HG02763 (cell line): ENCODE measurements at regions not wholly inside any gene's neighbourhood (a gene's known extent, or its start where the extent isn't known, plus 50 kb on each side); places are given as distances from the start of the nearest gene placed in this dataset.

Experiments
- ATAC-seq: cut with Tn5 transposase; IDR thresholded peaks from one replicate; pipeline ENCODE4 v1.9.1; 2021; ENCODE audit warnings: mild to moderate bottlenecking, moderate library complexity; ENCODE audit not compliant: unreplicated experiment

DNA sequence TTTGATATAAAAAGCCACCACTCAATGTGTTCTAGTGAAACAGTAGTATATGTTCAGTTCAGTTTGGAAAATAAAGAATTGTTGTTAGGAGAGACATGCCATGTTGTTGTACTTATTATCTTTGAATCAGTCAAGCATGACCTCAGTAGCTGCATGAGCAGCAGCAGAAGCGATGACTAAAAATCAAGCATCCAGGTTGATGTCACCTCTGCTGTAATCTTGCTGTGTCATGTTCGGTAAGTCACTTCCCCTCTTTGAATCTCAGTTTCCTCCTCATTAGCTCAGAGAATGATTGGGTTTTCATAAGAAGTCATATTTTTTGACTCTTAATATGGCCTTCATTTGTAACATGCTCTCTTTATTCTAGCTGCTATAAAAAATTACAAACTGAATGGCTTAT lies 428.4 kb upstream of the B3GALT2 start:
- no peak for ATAC-seq

DNA sequence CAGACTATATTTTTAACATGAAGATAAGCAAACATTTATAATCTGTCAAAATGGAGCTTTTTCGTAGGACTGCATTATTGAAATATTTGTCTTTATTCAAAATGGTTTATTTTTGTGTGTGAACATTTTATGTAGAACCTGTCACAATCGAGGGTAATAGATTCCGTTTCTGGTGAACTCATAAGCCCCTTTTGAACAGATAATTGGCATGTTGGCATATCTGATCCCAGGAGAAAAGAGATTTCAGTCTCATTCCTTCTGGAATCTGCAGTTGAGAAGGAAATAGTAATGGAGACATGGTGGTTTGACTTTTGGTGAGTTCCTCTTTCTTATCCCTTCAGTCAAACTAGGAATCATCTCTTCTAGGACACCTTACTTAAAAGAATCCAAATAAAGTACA lies 427.9 kb upstream of the B3GALT2 start:
- no peak for ATAC-seq

DNA sequence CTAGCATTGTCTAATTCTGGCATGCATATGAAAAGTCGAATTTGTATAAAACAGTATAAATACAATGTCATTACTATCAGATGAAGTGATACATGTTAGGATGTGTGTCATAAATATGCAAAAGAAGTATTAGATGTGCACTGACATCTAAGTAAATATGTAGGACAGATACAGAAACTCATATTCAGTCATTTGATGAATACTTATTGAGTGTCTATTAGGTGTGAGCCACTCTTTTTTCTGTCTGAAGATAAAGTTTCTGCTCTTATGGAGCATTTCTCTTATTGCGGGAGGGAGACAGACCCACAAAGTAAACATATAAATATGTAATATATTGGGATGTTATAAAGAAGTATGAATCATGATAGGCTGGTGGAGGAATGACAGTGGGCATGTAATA lies 426.6 kb upstream of the B3GALT2 start:
- ATAC-seq = no peak

DNA sequence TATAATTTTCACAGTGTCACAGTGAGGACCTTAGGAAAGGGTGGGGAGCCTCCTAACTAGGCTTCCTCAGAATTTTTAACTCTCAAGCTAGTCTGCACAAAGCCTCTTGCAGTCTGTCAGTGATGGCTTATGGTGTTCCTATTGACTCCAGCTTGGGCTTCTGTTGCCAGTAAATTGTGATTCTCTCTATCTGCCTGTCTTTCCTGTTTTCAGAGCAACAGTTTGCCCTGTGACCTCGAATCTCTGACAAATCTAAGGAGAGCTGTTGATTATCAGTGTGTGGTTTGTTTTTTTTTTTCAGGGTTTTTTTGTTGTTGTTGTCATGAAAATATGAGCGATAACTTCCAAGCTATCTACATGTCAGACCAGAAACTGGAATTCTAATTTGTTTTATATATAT lies 423.2 kb upstream of the B3GALT2 start:
- ATAC-seq = no peak

DNA sequence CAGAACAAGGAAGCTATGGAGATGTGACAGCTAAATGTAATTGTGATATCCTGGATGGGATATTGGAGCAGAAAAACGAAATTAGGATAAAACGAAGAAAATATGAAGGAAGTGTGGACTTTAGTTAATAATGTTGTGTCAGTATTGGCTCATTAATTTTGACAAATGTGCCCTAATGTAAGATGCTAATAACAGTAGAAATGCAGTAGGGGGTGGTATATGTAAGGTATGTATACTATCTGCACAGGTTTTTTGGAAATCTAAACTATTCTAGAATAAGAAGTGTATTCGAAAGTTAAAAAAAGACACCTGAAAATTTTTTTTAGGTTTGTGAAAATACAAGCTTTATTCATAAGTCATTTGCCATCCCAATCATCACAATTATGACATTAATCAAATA lies 421.4 kb upstream of the B3GALT2 start:
- ATAC-seq = no peak

DNA sequence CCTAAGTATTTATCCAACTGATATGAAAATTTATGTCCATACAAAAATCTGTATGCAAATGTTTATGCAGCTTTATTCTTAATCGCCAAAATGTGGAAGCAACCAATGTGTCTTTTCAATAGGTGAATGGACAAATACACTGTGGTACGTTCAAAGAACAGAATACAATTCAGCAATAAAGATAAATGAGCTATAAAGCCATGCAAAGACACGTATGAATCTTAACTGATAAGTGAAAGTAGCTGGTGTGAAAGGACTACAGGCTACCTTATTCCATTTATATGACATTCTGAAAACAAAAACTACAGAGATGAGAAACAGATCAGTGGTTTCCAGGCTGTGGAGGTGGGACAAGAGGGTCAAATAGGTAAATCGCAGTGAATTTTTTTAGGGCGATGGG lies 419.6 kb upstream of the B3GALT2 start:
- no peak for ATAC-seq

DNA sequence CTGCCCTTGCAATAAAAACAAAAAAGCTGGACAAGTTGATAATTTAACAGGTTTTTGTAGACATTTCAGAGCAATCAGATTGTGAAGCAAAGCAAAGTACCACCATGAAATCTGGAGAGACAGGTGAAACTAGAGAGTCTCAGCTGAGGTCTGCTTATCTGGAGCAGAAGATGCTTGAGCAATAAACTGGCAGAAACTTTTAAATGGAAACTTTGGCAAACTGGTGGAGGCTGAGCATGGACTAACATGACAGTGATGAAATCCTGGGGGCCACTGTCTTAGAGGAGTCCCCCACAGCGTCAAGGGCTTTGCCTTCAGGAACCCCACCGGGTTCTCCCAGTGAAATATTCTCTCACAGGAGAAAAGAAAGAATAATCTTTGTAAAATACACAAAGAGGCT lies 416.3 kb upstream of the B3GALT2 start:
- ATAC-seq = no peak

DNA sequence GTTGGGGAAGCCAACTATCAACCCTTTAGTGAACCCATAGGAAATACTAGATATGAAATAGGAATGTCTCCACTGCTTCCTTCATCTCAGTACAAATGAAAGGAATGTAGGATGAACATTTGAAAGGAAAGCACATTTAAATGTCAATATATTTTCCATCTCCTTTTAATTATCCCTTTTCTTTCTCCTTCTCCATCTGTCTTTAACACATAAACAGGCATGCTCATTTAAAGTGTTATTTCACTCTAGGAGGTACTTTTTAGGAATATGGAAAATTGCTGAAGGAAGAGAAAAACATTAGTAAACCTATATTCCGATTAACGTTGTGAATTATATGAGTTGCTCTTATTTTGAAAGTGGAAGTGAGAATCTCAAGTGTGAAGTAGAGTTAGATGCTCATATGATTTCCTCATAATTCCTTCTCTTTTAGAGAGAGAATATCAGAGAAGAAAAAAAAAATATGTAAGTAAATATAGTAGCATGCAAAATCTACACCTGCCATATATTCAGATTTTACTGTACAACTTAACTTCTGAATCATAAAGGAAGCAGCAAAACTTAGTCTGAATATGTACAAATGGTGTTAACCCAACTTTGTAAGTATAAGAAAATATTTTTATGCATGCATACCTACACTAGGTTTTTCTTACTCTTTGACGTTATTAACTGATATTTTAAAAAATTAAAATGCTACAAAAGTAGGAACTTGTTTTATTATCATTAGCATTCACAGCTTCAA lies 406.9 kb upstream of the B3GALT2 start:
- no peak for ATAC-seq

DNA sequence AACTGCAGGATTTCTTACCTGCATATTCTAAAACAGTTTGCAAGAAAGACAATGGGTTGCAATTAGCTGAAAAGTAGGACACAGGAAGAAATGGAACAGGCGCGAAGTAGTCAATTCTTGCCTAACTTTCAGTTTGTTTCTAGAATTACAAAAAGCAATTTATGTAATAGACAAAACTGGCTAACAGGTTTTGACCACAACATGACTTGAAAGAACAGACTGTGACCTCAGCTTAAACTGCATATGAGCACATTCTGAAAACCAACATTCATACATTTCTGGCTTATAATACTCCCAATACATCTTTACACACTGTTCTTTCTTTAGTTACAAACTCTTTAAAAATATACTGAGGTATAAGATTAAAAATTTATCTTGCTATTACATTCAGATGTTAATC lies 405.9 kb upstream of the B3GALT2 start:
- no peak for ATAC-seq

DNA sequence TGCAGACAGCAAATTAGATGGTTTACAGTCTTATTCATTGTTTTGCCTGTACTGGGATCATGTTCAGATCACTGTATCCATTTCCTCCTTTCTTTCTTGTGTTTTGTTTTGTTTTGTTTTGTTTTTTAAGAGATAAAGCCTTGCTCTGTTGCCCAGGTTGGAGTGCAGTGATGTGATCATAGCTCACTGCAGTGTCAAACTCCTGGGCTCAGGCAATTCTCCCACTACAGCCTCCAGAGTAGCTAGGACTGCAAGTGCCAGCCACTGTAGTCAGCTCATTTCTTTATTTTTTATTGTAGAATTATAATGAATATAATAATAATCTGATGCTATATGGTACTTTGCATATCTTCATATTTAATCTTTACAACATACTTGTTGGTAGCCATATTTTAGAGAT lies 403.7 kb upstream of the B3GALT2 start:
- ATAC-seq = no peak

DNA sequence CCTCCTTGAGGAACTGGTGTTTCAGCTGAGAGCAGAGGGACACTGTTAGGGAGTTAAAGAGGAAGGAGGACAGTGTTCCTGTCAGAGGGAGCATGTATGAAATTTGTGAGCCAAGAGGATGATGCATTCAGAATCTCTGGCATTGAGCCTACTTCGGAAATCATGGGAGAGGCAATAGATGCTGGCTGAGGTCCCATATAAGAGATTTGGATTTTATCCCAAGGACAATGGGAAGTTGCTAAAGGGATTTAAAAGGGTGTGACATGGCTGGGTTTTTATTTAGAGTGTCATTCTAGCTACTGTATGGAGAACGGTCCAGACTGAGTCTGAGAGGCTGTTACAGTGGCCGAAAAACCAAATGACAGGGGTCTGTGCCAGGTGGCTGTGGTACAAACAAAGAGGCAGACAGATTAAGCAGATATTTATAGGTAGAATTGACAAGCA lies 403.2 kb upstream of the B3GALT2 start:
- no peak for ATAC-seq

DNA sequence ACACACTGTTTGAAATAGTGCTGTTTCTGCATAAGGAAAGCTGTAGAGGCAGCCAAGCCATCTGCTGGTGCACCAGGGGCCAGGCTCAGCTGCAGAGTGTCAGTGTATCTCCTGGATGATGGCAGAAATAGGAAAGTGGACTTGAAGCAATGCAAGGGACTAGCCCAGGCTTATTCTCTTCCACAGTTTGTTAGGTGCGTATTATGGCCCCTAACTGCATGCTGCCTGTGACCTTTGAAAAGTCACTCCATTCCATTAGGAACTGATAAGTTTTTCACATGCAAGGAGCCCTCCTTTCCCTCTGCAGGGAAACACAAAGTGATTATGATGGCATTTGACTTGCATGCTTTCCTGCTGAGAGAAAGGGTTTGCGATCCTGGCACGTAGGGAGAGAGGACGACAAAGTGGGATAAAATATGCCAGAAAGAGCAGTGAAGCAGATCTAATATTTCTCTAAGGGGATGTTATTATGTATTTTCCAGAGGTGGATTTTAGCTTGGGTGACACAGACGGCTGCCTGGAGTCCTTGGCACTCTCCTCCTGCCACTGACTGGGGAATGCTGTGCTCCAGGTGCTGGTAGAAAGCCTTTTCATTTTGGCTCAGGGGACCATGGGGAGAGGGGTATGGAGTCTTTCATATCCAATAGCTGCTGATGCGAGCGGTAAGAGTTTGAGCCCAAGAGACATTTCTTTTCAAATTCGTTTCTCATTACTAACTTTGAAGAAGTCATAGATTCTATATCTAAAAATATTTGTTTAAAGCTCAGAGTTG lies 402.1 kb upstream of the B3GALT2 start:
- ATAC-seq = no peak

DNA sequence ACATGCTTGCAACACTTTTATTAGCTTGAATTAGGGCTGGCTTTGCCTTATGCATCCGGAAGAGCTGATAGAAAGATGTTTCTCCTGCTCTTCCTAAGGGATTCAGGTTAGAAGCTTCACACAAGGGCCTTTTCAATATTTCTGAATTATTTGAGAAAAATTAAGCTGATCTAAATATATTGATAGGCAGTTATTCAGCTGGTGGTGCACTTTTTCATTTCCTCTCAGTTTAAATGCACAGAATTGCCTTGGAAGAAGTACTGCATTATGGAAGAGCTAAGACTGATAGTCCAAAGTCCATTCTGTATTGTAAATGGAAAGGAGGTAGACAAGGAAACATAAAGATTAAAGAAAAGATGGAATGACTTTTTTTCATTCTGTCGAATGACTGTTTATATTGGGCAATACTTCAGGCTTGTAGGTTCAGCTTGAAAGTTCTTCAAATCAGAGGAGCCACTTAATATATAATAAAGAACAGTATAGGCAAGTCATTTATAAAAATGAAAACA lies 398.4 kb upstream of the B3GALT2 start:
- no peak for ATAC-seq

DNA sequence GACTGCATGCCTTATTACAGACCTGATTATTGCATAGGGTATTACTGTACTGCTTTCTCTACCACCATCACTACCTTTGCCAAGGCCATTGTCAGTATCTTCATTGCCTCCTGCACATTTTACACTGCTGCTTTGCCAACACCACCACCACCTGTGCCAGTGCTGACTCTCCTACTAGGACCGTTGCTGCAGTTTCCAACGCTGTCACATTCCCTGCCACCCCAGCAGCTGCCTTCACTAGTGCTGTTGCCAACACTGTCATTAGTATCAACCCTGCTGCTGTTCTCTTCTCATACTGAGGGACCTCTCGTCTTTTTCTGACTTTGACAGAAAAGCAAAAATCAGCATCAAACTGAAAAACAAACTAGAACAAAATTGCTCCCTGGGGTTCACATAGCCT lies 394.9 kb upstream of the B3GALT2 start:
- ATAC-seq = no peak

DNA sequence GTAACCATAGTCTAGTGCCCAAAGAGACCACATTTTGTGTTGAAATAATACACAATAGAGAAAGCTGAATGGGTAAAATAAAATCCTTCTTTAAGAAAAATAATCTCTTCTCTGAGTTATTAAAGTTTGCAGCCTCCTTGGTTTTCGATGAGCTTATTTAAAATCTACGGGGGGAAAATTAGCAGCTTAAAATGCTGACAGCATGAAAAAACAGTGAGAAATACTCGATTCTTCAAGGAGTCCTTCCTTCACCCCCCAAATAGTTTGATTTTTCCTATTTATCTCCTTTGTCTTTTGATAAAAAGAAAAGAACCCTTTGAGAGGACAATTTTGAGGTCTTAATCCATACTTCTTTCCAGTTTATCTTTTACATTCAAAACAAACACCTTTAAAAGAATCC lies 394.0 kb upstream of the B3GALT2 start:
- no peak for ATAC-seq

DNA sequence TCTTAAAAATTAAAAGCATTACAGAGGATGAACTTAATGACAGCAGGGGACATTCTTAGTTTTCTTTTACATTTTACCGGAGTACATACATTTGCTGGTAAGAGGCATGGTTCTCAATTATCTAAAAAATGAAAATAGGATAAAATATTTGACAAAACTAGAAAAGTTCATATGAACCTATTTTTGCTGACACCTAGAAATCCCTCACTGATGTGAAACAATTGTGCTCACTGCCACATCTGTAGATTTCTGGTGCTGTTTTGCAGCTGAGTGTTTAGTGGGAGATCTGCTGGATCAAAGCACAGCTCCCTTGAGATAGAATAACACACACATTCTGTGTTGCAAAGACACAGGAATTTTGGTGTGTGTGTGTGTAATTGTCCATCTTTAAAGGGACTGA lies 392.9 kb upstream of the B3GALT2 start:
- no peak for ATAC-seq

DNA sequence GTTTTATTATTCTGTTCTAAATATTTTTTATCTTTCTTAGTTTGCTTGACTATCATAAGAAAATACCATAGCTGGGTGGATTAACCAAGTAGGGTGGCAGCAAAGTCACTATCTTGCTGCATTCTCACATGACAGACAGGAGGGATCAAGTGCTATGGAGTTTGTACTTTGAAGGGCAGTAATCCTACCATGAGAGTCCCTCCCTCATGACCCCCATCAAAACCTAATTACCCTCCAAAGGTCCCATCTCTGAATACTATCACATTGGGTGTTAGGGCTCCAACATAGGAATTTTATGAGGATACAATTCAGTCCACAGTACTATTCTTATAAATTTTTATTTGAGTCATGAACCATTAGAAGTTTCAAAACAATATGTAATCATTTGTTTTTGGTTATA lies 388.5 kb upstream of the B3GALT2 start:
- no peak for ATAC-seq

DNA sequence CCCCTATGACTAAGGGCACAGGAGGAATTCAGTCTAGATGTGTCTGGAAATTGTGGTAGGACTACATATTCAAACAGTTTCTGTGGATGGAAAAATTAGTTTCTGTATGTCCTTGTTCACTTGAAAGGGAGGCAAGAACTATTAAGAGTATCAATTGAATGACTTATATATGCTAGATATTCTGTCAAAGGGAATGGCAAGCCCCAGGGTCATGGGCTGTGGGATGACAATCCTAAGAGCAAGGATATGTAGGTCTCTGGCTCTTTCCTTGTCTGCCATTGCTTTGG lies 383.5 kb upstream of the B3GALT2 start:
- no peak for ATAC-seq

DNA sequence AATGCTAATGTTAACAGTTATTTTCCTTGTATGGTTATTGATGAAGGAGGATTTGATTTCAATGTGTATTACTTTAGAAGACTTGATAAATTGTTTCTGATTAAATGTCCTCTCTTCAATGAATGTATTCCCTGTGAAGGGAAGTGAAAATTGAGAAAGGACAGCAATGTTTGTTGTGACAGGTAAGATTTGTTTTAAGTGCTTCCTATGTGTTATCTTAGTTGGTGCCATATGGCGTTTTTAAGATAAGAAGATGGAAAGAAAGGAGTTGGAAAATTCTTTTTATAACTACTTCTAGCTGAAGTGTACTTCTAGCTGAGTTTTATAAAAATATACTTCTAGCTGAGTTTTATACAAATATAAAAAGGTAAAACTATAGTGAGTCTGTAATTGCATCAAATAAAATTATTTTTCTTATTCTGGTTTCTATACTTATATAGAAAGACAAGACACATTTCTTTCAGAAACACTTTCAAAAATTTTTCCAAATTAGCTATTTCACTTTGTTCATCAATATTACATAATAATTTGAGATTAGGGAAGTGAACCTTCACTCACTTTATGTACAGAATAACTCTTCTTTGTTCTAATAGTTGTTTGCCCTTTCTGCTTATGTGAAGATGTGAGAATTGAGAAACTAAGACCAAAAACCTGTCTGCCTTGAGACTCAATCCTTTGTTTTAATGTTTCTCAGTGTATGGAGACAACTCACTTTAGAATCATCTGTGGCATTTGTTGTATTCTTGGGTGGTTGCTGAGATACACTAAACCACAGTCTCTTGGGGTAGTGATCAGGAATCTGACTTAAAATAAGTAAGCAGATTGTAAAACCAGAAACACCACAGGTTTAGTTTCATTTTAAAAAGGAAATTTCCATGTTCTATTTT lies 382.9 kb upstream of the B3GALT2 start:
- ATAC-seq = peak; percentile 60

DNA sequence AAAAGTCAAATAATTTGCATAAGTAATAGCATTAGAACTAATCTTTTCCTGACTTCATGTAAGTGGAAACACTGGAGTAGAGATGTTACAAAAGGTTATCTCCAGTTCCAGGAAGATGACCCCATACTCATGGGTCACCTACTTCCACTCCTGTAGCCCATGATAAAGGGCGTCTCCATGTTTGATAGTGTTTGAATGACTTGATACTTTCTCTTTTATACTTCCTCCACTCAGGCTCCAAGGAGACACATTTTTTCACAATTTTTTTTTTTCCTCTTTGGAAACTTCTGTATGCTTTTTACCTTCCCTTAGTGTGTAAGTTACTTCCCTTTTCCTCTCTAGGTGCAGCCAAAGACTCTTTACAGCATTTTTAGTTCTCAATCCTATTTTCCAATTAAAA lies 382.1 kb upstream of the B3GALT2 start:
- no peak for ATAC-seq

DNA sequence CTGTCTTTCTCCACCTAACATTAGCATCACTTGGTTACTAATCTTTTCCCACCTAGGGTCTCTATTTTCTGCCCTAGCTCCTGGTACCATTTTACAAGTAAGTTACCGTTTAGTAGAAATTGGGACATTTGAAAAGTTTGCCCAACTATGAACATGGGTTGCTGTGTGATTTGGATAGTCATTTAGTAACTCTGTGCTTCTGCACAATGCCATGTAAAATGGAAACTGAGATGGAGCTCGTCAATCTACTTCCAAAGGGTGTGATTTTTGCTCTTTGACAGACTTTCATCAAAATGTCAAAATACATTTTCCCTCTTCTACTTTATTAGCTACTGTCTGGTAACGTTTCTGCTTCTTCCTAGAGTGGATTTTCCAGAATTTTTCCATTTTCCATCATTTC lies 381.5 kb upstream of the B3GALT2 start:
- no peak for ATAC-seq

DNA sequence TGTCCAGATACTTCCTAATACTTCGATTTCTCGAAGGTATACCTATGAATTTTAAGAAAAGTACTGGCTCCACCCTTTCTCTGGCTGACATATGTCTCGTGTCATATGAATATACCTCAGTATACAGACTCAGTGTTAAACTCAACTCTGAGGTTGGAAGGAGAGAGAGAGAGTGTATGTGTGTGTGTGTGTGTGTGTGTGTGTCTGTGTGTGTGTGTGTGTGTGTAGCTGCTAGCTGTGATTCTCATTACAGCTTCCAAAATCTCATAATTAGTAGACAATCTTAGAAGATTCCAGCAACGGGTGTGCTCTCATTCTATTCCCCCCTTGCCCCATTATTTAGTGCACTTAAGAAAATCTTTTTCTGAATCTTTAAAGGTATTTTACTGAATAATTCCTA lies 380.3 kb upstream of the B3GALT2 start:
- ATAC-seq = no peak
